Hepatic stellate cell (primary cell): ENCODE measurements at regions not wholly inside any gene's neighbourhood (a gene's known extent, or its start where the extent isn't known, plus 50 kb on each side); places are given as distances from the start of the nearest gene placed in this dataset.
"Not testable (repeated sequence)": the region's sequence is repeated elsewhere in the genome, so short reads cannot be mapped to it uniquely, and the experiment has no call there.

Source experiments
- DNase-seq: peaks from one replicate; pipeline ENCODE4 v3.0.0; 2011; ENCODE audit warnings: low spot score

GRCh38 chr11:57917632-57918031, 106.0 kb upstream of the OR9Q1 start:
- no peak for DNase-seq

GRCh38 chr11:57920971-57921370, 102.7 kb upstream of the OR9Q1 start:
- DNase-seq, result no peak

GRCh38 chr11:57932105-57932504, 91.6 kb upstream of the OR9Q1 start:
- no peak for DNase-seq

- DNase-seq, result no peak
These were observed 88.2 kb upstream of the OR9Q1 start for GRCh38 chr11:57935402-57936049.

GRCh38 chr11:57936050-57936418, 87.6 kb upstream of the OR9Q1 start:
- no peak for DNase-seq

GRCh38 chr11:57937431-57937830, 86.2 kb upstream of the OR9Q1 start:
- DNase-seq, result no peak

- DNase-seq, result no peak
These were observed 85.3 kb upstream of the OR9Q1 start for GRCh38 chr11:57938351-57938750.

- no peak for DNase-seq
These were observed 83.5 kb upstream of the OR9Q1 start for GRCh38 chr11:57940044-57940756.

GRCh38 chr11:57941875-57942274, 81.8 kb upstream of the OR9Q1 start:
- no peak for DNase-seq

GRCh38 chr11:57942808-57943207, 80.9 kb upstream of the OR9Q1 start:
- no peak for DNase-seq

GRCh38 chr11:57943766-57944165, 79.9 kb upstream of the OR9Q1 start:
- DNase-seq, result not testable (repeated sequence)

- DNase-seq, result no peak
These were observed 77.1 kb upstream of the OR9Q1 start for GRCh38 chr11:57946628-57947027.

- DNase-seq, result no peak
These were observed 59.0 kb upstream of the OR9Q1 start for GRCh38 chr11:57964660-57965059.

- no peak for DNase-seq
These were observed 52.2 kb upstream of the OR9Q1 start for GRCh38 chr11:57971272-57972012.

GRCh38 chr11:57972013-57972367, 51.7 kb upstream of the OR9Q1 start:
- no peak for DNase-seq
